Renal cortical epithelial cell (primary cell): ENCODE measurements at regions not wholly inside any gene's neighbourhood (a gene's known extent, or its start where the extent isn't known, plus 50 kb on each side); places are given as distances from the start of the nearest gene placed in this dataset.
"Not testable (repeated sequence)": the region's sequence is repeated elsewhere in the genome, so short reads cannot be mapped to it uniquely, and the experiment has no call there.

ENCODE experiments used
- DNase-seq: peaks from one replicate; pipeline ENCODE4 v3.0.0-alpha.2; 2011; ENCODE audit warnings: low read depth

DNA sequence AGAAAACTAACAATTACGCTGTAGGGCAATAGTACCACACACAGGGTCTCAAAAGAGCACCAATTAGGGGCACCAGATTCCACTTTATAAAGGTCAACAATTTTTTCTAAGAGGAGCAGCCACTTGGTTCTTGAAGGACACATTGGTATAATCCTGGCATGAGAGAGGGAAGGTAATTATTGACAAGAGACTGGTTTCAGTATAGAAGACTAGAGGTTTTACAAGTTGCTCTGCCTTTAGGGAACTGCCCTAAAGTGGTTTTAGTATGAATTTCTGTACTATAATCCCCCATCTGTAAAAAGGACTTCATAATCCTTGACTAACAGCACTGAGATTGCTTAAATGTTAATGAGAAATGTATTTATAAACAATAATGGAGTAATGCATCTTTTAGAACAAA is 648.5 kb upstream of the PTBP2 start:
- no peak for DNase-seq

DNA sequence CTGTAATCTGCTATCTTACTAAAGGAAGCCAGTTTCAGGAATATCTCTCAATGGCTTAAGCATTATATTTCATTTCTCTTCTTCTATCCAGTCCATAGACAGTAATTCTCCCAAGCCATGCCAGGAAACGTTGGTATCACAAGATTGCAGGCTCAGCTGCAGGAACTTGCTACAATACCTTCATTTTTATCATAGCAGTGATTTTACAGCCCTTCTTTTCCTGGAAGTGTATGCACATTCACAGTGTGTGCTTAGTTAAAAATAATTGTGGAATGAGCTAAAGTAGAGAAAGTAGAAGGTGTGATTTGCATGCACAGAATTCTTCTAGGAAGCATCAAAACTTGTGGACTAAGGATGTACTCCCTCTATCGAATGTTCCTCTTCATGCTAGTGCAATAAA is 647.2 kb upstream of the PTBP2 start:
- DNase-seq: no peak

DNA sequence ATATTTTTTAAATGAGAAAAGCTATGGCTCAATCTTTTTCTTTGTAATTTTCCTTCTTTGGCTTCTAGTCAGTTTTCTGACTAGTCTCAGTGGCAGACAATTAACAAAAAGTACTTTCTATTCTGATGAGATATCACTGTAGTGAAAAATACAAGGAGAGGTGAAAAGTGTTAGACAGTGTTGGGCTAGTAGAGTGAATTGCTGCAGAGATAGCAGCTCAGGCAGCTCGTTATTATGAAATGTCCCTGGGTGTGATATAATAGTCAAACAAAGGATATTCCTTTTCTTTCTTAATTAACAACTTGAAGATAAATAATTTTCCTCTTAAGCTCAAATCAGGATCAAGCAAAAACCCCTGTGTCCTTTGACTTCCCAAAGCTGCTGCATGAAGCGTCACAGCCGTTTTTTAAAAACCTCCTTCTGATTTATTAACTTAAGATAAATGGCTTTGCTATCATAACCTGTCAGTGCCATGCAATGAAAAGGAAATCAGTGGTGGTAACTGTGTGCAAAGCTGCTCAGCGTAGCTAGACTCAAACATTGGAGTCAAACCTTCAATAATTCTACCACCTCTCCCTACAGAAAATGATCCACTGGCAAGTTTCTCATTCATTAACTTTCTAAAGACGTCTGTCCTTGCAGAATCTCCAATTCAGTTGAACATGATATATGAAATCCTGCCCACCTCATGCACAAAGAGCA is 646.6 kb upstream of the PTBP2 start:
- DNase-seq: no peak

DNA sequence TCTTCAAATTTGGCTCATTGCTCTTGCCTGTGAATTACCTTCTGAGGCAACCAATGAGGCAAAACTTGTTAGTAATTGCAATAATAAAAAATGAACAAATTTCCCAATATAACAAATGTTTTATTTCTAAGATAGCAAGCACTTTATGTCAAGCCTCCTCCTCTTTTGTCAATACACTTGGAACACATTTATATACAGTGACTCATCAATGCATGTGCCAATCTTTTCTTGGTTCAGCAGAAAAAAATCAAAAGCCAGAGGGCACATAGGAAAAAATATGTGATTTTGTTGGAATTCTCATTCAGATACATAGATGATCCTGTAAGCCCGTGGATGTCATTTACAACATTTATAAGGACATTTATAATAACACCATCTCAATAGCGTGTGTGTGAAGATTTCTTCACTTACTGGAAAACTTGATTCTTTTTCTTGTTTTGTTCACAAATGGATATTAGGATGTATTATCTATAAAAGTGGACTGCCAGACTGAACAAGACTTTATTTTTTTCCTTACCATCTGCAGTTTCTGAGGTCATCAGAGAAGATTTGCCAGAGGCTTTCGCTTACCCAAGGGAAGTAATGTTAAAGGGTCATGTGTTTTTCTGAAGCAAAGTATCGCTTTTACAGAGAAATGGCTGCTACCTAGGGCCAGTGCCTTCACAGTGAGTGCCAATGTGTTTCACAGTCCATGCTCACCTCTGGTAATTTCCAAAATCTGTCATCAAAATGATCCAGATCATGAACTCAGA is 645.7 kb upstream of the PTBP2 start:
- DNase-seq: no peak

DNA sequence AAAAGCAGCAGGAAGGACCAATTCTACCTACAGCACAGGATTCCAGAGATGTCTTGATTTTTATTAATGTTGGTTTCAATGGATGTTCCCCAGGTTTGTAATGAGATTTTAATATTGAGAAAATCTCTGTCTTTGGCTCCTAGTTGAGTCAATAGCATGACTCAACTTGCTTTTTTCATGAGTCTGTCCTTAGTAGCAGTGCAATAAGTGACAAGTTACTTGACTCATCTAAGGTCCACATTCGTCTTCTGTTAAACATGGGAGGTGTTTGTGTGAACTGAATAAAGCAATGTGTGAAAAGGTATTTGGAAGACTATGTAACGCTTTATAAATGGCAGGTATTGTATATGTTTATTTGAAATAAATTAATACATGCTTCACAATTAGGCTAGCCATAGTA is 645.0 kb upstream of the PTBP2 start:
- no peak for DNase-seq

DNA sequence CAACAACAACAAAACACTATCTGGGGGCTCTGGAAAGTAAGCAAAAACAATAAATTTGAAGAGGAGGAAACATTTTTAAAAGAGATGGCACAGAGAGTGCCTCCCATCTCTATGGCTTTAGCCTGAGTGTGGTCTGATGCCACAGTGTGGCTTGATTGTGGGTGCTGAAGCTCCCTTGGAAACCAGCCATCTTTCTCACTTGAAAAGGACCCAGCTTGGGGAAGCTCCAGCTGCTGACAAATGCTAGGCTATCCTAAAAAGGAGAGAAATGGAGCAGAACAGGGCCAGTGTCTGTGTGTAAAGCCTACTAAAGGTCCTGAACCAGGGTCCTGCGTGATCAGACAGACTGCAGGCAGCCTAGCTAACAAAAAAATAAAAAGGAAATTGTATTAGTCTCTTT is 642.0 kb upstream of the PTBP2 start:
- no peak for DNase-seq

DNA sequence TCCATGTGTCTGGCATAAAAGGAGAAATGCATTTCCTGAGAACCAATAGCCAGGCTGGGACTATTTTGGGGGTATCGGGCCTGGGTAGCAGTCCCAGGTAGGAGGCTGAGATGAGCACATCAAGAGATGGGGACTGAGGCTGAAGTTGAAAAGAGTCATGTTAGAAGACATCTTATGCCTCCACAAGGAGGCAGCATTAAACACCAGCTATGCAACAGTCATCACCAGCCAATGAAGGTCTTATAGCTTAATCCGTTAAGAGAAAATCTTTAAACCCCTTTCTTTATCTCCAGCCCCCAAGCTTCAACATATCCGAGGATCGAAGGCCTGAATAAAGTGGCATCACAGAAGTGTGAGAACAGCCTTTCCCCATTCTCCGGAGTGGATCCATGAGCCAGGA is 640.7 kb upstream of the PTBP2 start:
- no peak for DNase-seq

DNA sequence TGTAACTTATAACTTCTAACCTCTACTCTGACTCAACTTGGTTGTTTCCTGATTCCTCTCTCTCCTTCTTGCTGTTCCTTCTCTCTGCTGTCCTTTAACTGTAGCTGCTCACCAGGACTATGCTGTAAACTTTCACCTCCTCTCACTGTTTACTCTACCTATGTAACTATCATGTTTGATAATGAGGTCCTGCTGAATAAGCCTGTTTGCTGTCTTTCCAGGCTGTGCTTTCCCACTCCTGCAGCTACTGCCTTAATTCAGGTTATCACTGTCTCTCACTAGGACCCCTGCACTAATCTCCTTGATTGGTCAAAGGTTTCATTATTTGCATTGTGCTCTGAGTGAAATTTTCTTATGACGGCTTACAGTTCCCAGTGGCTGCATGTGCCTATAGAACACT is 633.9 kb upstream of the PTBP2 start:
- DNase-seq: no peak

DNA sequence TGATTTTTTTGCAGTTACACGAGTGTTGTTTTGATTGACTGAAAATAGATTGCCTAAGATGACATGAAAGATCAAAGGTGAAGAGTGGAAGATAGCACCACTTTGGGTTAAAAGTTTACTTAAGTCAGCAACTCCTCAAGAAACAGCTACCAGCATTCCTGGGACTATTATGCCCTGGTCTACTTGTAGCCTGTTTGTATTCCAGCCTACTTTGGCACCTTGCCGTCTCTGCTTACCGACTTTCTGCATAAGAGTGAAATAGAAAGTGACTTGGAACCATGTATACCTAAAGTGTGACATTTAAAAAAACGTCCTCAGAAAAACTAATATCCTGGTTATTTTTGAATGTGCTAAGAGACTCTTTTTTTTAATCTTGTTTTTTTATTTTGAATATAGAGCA is 631.5 kb upstream of the PTBP2 start:
- no peak for DNase-seq

DNA sequence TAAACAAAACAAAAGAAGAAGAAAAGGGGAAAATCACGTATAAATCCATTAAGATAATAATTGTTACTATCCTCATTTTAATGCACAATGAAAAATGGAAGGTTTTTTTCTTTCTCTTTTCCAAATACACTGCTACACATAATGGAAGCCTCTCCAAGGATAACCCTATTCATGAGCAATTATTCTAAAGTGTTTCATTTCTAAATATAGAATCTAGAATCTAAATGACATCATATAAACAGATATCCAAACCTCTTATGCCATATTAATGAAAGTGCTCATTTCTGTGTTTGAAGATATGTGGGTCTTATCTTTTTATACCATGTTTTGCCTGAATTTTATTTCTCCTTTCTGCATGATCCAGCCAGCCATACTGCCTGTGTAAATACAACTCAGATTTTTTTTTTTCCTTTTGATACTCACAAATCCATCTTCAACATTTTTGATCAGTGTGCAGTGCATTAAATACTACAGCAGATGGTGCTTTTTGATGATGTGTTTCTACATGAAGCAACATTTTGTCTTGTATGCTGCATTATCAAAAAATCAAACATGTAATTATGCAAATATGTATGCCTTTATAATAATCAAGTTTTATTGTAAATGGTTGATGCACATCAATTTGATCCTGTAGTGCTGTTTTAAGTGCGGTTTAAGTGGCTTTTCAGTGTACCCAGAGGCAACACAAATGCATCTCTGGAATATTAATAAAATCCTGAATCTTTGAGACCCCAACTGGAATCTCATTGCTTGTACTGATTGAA is 625.6 kb upstream of the PTBP2 start:
- no peak for DNase-seq

DNA sequence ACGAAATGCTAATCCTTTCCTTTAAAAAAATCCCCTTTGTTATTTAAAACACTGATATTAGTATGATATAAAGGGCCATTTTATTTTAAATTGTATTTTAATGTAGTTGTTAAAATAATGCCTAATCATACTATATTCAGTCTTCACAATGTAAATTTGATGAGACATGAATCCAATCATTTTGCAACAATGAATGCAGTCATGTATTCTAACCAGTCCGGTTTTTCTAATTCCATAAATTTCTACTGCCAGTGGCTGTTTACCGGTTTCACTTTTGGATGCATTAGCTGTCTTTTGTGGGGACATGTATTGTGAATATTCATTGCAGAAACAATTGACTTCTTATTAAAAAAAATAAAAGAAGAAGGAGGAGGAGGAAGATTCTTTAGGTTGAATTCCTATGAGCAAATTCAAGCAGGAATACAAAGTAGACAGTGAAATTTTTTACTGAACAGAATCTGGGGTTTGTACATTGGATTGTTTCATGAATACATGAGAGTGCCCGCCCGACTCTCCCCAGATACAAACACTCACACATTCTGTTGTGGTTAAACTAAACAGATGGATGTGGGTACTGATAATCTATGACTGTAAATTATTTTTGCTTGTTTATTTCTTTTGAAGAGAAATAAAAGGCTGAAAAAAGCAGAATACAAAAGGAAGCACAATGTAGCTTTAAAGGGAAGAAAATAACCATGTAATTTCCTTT is 624.8 kb upstream of the PTBP2 start:
- DNase-seq: no peak

DNA sequence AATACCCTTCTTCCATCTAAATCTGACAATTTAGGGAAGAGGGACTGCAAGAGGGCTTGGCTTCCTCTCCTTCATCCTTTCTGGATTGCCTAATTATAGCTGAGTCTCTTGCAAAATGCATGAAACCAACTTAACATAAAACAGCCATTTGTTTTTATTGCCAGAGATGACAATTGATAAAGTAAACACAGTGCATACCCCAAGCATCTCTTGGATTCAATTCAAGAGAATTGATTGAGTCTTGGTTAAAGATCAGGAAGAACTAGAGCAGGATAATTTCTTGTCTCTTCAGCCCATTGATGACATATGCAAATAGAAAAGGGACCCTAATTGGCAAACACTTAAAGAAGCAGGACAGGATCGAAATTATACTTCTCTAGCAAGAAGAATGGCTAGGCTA is 617.1 kb upstream of the PTBP2 start:
- DNase-seq: no peak

DNA sequence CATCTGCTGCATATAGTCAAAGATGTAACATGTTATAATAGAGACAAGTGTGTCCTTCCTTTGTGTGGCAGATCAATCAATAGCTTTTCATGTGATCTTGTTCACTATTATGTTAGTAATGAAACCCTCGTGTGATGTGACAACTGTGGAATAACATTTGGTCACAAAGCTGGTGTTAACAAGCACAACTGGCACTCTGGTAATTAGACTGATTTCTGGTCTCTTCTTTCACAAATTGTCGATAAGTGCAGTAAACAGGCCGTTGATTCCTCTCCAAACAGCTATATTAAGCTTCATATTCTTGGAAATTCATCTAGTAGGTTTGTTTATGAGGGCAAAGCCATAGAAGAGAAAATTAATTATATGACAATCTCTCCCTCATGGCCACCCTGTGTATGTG is 616.7 kb upstream of the PTBP2 start:
- no peak for DNase-seq

DNA sequence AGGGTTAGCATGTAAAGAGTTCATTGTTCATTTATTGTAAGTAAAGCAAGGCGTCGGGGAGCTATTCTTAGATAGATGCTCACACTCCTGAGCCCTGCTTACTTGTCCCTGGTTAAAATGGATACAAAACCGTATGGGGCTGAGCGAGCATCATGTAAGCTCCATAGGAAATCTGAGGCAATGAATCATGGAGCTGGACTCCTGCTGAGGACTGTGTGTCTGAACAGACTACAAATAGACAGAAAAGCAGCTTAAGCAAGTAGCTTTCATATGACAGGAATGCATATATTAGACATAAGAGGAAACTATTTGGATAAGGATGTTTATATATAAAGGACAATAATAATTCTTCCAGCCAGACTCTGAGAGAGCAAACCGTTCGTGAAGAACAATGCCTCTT is 604.9 kb upstream of the PTBP2 start:
- DNase-seq: no peak

DNA sequence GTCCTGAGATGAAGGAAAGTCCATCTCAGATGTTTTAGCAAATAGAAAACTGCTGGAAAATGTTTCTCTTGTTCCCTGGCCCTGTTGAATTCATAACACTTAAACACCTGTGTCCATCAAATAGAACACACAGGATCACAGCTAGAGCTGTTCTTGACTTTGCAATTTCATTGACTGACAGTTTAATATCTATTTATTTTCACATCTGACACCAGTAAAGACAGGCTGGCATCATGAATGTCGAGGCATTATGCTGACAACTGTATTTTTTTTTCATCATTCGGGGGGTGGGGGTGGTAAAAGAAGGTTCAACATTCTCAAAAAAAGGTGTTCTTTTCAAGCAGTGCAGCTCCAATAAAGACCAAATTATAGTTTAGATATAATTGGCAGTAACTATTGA is 591.2 kb upstream of the PTBP2 start:
- DNase-seq: no peak

DNA sequence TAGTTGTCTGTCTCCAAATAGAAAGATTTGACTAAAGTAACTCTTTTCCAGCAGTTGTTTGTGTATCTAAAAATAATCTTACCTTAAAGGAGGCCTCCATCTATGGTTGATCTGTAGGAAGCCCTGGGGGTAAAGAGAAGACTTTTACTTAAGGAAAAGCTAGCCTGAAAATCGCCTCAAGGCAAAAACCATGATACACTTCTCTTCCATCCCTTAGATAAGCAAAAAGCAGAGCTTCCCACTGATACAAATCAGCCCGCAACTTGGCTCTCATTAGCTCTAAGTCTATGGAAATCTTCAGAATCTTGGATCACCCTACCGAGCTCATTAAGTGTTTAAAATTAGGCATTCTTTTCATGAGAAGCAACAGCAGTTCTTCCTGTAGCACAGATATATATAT is 576.9 kb upstream of the PTBP2 start:
- DNase-seq: no peak

DNA sequence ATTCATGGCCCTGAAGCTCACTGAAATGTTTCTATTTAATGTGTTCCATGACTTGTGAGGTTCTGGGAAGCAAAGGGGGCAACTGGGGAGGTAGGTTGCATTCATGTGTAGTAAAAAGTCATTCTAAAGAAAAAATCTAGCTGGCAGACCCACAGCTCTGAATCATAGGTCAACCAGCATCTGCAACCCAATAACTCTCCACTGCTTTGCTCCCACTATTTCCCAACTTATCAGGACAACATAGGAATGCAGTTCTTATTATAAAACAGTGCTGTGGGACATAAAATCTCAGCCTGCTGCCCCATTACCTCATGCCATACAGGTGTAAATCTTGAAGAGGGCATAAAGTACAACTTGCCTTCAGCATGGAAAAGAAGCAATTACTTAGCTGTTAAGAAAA is 576.1 kb upstream of the PTBP2 start:
- no peak for DNase-seq

DNA sequence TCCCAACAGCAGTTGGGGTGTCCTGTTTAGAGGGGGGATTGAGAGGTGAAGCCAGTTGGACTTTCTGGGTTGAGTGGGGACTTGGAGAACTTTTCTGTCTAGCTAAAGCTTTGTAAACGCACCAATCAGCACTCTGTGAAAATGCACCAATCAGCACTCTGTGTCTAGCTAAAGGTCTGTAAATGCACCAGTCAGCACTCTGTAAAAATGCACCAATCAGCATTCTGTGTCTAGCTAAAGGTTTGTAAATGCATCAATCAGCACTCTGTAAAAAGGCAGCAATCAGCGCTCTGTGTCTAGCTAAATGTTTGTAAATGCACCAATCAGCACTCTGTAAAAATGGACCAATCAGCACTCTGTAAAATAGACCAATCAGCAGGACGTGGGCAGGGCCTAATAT is 568.6 kb upstream of the PTBP2 start:
- not testable (repeated sequence) for DNase-seq

DNA sequence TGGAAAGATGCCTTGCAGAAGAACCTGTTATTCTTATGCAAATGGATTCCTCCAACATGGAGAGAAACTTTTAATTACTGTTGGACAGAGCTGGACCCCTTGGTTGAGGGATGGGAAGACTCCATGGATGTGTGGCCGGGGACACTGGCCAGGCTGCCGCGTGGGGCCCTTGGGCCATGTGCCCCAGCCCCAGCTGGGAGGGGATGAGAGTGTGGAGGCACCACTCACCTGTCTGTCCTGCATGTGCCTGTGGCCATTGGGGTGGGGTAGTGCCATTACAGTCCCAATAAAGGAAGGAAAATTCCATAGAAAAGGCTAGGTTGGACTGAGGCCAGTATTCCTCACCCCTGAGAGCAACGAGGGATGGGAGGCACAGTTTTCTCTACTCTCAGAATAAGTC is 564.5 kb upstream of the PTBP2 start:
- DNase-seq: no peak

DNA sequence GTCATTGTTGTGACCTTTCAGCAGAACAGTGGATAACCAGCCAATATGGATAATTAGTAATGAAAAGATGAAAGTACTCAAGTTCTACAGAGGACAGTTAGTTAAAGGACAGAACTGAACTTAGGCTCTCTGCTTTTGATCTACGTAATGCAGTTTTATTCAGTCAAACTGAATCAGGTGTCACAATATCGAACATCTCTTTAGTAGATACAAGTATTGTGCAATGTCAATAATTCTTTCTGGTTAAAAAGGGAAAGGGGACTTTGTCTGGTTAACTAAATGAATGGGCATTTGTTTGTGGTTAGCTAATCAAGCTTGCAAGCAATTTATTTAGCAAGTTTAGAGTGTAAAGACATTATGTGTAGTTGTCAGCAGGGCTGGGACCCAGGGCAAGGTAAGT is 562.2 kb upstream of the PTBP2 start:
- no peak for DNase-seq

DNA sequence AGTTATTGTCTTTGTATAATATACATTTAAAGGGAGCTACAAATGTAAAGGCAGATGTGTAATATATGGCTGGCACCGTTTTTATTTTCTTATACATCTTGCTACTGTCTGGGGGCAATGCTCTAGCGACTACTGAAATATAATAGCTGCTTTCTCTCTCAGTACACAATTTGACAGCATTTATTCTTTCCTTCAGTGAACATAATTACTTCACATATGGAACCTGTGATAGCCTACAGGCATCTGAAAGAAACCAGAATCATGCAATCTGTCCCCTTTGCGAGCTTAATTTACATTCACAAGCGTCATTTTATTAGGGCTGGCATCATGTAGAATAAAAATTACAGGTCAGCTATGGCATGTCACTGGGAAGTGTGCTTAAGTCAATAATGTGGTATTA is 557.5 kb upstream of the PTBP2 start:
- DNase-seq: no peak

DNA sequence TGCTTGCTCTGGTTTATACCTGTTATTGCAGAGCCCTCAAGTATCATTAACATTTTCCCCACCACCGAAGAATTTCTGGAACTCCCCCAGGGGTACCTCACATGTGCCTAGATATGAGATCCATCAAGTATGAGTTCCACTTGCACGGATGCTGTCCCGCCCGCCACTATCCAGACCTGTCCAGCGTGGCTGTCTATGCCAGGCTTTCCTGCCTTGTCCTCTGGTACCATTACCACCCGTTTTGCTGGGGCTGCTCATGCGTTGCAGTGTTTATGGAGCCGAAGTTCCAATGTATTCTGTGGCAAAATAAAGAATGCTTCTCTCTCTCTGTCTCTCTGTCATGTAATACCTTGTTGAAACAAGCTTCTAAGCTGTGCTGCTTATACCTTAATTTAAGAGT is 543.5 kb upstream of the PTBP2 start:
- DNase-seq: no peak

DNA sequence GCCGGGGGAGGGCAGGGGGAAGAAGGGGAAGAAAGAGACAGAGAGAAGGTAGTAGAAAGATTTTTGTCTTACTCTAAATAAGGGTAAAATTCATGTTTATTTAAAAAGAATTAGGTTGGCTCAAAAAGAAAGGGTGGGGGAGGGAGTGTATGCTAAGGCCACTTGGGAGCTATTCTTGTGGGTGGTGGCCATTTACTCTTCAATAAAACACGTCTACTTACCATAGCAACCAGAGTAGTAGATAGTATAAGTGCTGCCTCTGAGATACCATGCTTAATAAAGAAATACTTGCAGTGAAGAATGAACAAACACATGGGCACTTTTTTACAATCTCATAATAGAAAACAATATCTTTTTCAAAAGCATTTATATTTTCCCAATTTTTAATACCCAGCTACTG is 538.1 kb upstream of the PTBP2 start:
- DNase-seq: no peak
